A549 (cell line): ENCODE measurements at regions not wholly inside any gene's neighbourhood (a gene's known extent, or its start where the extent isn't known, plus 50 kb on each side); places are given as distances from the start of the nearest gene placed in this dataset.

Experiments used
- ATAC-seq, 2 experiments: fragments of 200-7000 bp in 1 of 2; fragments of >200 bp in 1 of 2; cut with Nextera tagmentation in 1 of 2; cut with Tn5 transposase in 1 of 2; 3 replicates each; pipeline versions ENCODE4 v1.8.0 to v1.9.1; 2018 to 2020; ENCODE audit warnings: mild to moderate bottlenecking in 1 of 2, moderate library complexity in 1 of 2
- CTCF ChIA-PET: fragments of 300-600 bp; sonication (Branson Sonifier 250); formaldehyde crosslinking; extraction: SDS; loops from one replicate; lab custom pipeline; 2021; ENCODE audit warnings: antibody characterized with exemption, inconsistent platforms; lab: Yijun Ruan, JAX
- POLR2A ChIA-PET: fragments of 350-600 bp; formaldehyde crosslinking; extraction: SDS; loops from one replicate; lab custom pipeline; 2021; ENCODE audit warnings: antibody characterized with exemption, inconsistent platforms; lab: Yijun Ruan, JAX
- DNase-seq, 2 experiments: peaks; one replicate each; pipeline versions ENCODE4 v3.0.0 to v3.0.0-alpha.2; 2011 to 2016; ENCODE audit warnings: low read depth in 1 of 2, low spot score in 1 of 2
- FAIRE-seq: peaks from 2 replicates; lab custom pipeline; 2011; peaks lifted over from hg19 to GRCh38; lab: Jason Lieb, UNC
- H3K27ac ChIP-seq, 2 experiments: fragments of >200 bp; sonication (Bioruptor Twin); formaldehyde crosslinking; 3 replicates each; pipeline ENCODE4 v1.5.1; 2016 to 2017
- H3K4me1 ChIP-seq: fragments of >200 bp; sonication (Bioruptor Twin); formaldehyde crosslinking; 3 replicates; pipeline ENCODE4 v1.6.1; 2016
- H3K4me2 ChIP-seq: fragments of >200 bp; sonication (Bioruptor Twin); formaldehyde crosslinking; 3 replicates; pipeline ENCODE4 v1.6.1; 2016
- H3K4me3 ChIP-seq: fragments of >200 bp; sonication (Bioruptor Twin); formaldehyde crosslinking; 3 replicates; pipeline ENCODE4 v1.5.1; 2016
- H3K9me3 ChIP-seq: fragments of >200 bp; sonication (Bioruptor Twin); formaldehyde crosslinking; 3 replicates; pipeline ENCODE4 v1.6.1; 2016
- BCL3 ChIP-seq: fragments of >200 bp; sonication (Bioruptor Twin); formaldehyde crosslinking; IDR thresholded peaks from 3 replicates; pipeline ENCODE4 v1.6.1; 2016
- CBX8 ChIP-seq: fragments of 200-600 bp; sonication (generic); IDR thresholded peaks from 2 replicates; pipeline ENCODE4 v1.6.1; 2016
- CEBPB ChIP-seq, 2 experiments: fragments of >200 bp in 1 of 2; sonication (Bioruptor Twin) in 1 of 2; formaldehyde crosslinking in 1 of 2; IDR thresholded peaks; 2 replicates each; pipeline ENCODE4 v1.6.1; 2012 to 2016
- FOSB ChIP-seq: fragments of 250-450 bp; sonication (Bioruptor Pico); IDR thresholded peaks from 2 replicates; pipeline ENCODE4 v1.5.0; 2020; ENCODE audit warnings: mild to moderate bottlenecking, moderate library complexity
- GATA3 ChIP-seq: IDR thresholded peaks from 2 replicates; pipeline ENCODE4 v1.6.1; 2012; ENCODE audit warnings: borderline replicate concordance
- HDAC2 ChIP-seq: fragments of 200-600 bp; sonication (generic); IDR thresholded peaks from 2 replicates; pipeline ENCODE4 v1.6.1; 2016
- HOXB13 ChIP-seq: fragments of 250-450 bp; sonication (Bioruptor Pico); IDR thresholded peaks from 2 replicates; pipeline ENCODE4 v1.5.0; 2020; ENCODE audit warnings: low read depth, mild to moderate bottlenecking, moderate library complexity
- JUNB ChIP-seq: fragments of >200 bp; sonication (Bioruptor Twin); formaldehyde crosslinking; IDR thresholded peaks from 2 replicates; pipeline ENCODE4 v1.6.1; 2016
- MAFK ChIP-seq: fragments of 450-650 bp; IDR thresholded peaks from 2 replicates; pipeline ENCODE4 v1.6.1; 2014; ENCODE audit not compliant: partially characterized antibody
- PHF8 ChIP-seq: fragments of 200-600 bp; sonication (generic); IDR thresholded peaks from 2 replicates; pipeline ENCODE4 v1.6.1; 2016; ENCODE audit warnings: low read depth, mild to moderate bottlenecking, antibody characterized with exemption, moderate library complexity, borderline replicate concordance
- POLR2A ChIP-seq: IDR thresholded peaks from 2 replicates; pipeline ENCODE4 v1.6.1; 2012; ENCODE audit warnings: mild to moderate bottlenecking, low read length
- RARB ChIP-seq: fragments of 250-450 bp; sonication (Bioruptor Pico); IDR thresholded peaks from 2 replicates; pipeline ENCODE4 v1.8.0; 2021; ENCODE audit warnings: mild to moderate bottlenecking, moderate library complexity
- RCOR1 ChIP-seq: fragments of 150-350 bp; IDR thresholded peaks from 2 replicates; pipeline ENCODE4 v1.6.1; 2014; ENCODE audit warnings: antibody characterized with exemption, low read length, low read depth
- RFX5 ChIP-seq: fragments of 450-650 bp; IDR thresholded peaks from 2 replicates; pipeline ENCODE4 v1.7.1; 2014; ENCODE audit warnings: antibody characterized with exemption, mild to moderate bottlenecking, moderate library complexity
- SREBF2 ChIP-seq: fragments of 450-650 bp; IDR thresholded peaks from 2 replicates; pipeline ENCODE4 v1.6.1; 2014; ENCODE audit warnings: mild to moderate bottlenecking, moderate library complexity
- TFCP2L1 ChIP-seq: fragments of 250-450 bp; sonication (Bioruptor Pico); IDR thresholded peaks from 2 replicates; pipeline ENCODE4 v1.5.0; 2021; ENCODE audit warnings: mild to moderate bottlenecking
- TP53 ChIP-seq: fragments of 250-450 bp; sonication (Bioruptor Pico); IDR thresholded peaks from 2 replicates; pipeline ENCODE4 v1.5.0; 2021; ENCODE audit warnings: mild to moderate bottlenecking, moderate library complexity
- WGBS: methylation state at CpG from one replicate; pipeline ENCODE4 v1.1.6; 2017; ENCODE audit errors: missing lambda C conversion rate; 5-methylcytosine and 5-hydroxymethylcytosine counted together
- TF ChIP-seq, protein P1 (sequence below): IDR thresholded peaks from 2 replicates; pipeline ENCODE4 v1.6.1; 2012
- TF ChIP-seq, protein P2 (sequence below): fragments of 150-350 bp; IDR thresholded peaks from 2 replicates; pipeline ENCODE4 v1.6.1; 2014; ENCODE audit warnings: low read depth, mild to moderate bottlenecking, low read length
- TF ChIP-seq, protein P3 (sequence below): fragments of 250-450 bp; sonication (Bioruptor Pico); IDR thresholded peaks from 2 replicates; pipeline ENCODE4 v1.5.0; 2020; ENCODE audit warnings: low read depth, mild to moderate bottlenecking, moderate library complexity
- TF ChIP-seq, protein P4 (sequence below): fragments of >200 bp; sonication (Bioruptor Twin); formaldehyde crosslinking; IDR thresholded peaks from 3 replicates; pipeline ENCODE4 v1.5.1; 2016

DNA sequence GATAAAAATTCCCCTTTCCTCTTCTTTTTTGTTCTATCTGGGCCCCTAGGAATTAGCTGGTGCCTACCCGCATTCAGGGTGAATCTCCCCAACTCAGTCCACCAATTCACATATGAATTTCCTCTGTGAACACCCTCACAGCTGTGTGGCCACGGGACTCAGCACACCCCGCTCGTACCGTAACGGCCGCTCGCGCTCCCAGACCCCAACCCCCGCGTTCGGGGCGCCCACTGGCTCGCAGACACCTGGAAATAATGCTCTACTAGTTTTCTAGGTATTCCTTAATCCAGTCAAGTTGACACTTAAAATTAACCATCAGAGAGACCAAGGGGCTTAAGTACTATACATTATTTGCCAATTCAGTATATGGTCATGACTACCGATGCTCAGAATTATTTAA, 1702.1 kb upstream of the PCDH20 start (continued):
- TF ChIP-seq, protein P1, sequence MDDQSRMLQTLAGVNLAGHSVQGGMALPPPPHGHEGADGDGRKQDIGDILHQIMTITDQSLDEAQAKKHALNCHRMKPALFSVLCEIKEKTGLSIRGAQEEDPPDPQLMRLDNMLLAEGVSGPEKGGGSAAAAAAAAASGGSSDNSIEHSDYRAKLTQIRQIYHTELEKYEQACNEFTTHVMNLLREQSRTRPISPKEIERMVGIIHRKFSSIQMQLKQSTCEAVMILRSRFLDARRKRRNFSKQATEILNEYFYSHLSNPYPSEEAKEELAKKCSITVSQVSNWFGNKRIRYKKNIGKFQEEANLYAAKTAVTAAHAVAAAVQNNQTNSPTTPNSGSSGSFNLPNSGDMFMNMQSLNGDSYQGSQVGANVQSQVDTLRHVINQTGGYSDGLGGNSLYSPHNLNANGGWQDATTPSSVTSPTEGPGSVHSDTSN, result no peak
- TF ChIP-seq GATA3, result no peak
- TF ChIP-seq RFX5, result no peak
- TF ChIP-seq, protein P2, sequence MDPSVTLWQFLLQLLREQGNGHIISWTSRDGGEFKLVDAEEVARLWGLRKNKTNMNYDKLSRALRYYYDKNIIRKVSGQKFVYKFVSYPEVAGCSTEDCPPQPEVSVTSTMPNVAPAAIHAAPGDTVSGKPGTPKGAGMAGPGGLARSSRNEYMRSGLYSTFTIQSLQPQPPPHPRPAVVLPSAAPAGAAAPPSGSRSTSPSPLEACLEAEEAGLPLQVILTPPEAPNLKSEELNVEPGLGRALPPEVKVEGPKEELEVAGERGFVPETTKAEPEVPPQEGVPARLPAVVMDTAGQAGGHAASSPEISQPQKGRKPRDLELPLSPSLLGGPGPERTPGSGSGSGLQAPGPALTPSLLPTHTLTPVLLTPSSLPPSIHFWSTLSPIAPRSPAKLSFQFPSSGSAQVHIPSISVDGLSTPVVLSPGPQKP, result no peak

GRCh38 chr13:63112799-63113395, 1697.2 kb upstream of the PCDH20 start:
- WGBS, result 93% methylated on average over 2 of the region's 2 CpGs
- no peaks in the 10 kb centered on the region for H3K4me1 ChIP-seq
- TF ChIP-seq FOSB (CRISPR knock-in tag) (no peak), RFX5 (no peak), POLR2A (no peak), CEBPB (IDR thresholded peaks at IDR 0.05) (no peak), HOXB13 (CRISPR knock-in tag) (no peak), SREBF2 (no peak), BCL3 (no peak), PHF8 (no peak), TFCP2L1 (no peak)
- TF ChIP-seq, protein P3, sequence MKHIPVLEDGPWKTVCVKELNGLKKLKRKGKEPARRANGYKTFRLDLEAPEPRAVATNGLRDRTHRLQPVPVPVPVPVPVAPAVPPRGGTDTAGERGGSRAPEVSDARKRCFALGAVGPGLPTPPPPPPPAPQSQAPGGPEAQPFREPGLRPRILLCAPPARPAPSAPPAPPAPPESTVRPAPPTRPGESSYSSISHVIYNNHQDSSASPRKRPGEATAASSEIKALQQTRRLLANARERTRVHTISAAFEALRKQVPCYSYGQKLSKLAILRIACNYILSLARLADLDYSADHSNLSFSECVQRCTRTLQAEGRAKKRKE (CRISPR knock-in tag), result no peak
- TF ChIP-seq, protein P2, result no peak
- DNase-seq, result no peak
- CTCF ChIA-PET, result no interaction called here
- no peak overlapping the region for H3K4me3 ChIP-seq
- no peak overlapping the region for H3K27ac ChIP-seq
- ATAC-seq, result no peak
- no peaks in the 10 kb centered on the region for H3K9me3 ChIP-seq
- no peak for FAIRE-seq
- POLR2A ChIA-PET, result no interaction called here
- H3K4me2 ChIP-seq, result no peak overlapping the region

GRCh38 chr13:63110466-63110865, 1694.8 kb upstream of the PCDH20 start:
- ATAC-seq (no peak), DNase-seq (no peak), FAIRE-seq (no peak)
- Histone ChIP-seq H3K9me3 (no peaks in the 10 kb centered on the region), H3K27ac (no peak overlapping the region), H3K4me2 (no peak overlapping the region), H3K4me3 (no peak overlapping the region), H3K4me1 (no peaks in the 10 kb centered on the region)
- 37% methylated on average over 1 of the region's 1 CpG for WGBS
- POLR2A ChIA-PET, result no interaction called here
- CTCF ChIA-PET, result no interaction called here
- no peak for TF ChIP-seq RCOR1
- no peak for TF ChIP-seq MAFK
- no peak for TF ChIP-seq CBX8
- TF ChIP-seq, protein P3 (CRISPR knock-in tag), result no peak
- no peak for TF ChIP-seq JUNB
- no peak for TF ChIP-seq HDAC2
- no peak for TF ChIP-seq RARB
- TF ChIP-seq TP53 (CRISPR knock-in tag), result no peak
- TF ChIP-seq, protein P4, sequence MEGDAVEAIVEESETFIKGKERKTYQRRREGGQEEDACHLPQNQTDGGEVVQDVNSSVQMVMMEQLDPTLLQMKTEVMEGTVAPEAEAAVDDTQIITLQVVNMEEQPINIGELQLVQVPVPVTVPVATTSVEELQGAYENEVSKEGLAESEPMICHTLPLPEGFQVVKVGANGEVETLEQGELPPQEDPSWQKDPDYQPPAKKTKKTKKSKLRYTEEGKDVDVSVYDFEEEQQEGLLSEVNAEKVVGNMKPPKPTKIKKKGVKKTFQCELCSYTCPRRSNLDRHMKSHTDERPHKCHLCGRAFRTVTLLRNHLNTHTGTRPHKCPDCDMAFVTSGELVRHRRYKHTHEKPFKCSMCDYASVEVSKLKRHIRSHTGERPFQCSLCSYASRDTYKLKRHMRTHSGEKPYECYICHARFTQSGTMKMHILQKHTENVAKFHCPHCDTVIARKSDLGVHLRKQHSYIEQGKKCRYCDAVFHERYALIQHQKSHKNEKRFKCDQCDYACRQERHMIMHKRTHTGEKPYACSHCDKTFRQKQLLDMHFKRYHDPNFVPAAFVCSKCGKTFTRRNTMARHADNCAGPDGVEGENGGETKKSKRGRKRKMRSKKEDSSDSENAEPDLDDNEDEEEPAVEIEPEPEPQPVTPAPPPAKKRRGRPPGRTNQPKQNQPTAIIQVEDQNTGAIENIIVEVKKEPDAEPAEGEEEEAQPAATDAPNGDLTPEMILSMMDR, result no peak
- TF ChIP-seq GATA3, result no peak
